SK-N-SH (cell line): ENCODE measurements at regions not wholly inside any gene's neighbourhood (a gene's known extent, or its start where the extent isn't known, plus 50 kb on each side); places are given as distances from the start of the nearest gene placed in this dataset.

Source experiments
- CTCF ChIP-seq: fragments of 200-600 bp; sonication (generic); IDR thresholded peaks from 2 replicates; pipeline ENCODE4 v1.6.1; 2017; ENCODE audit warnings: antibody characterized with exemption, mild to moderate bottlenecking, moderate library complexity
- NFIC ChIP-seq: IDR thresholded peaks from 2 replicates; pipeline ENCODE4 v1.4.0; 2012; ENCODE audit warnings: borderline replicate concordance
- PBX3 ChIP-seq: IDR thresholded peaks from 2 replicates; pipeline ENCODE4; 2012
- SMC3 ChIP-seq: IDR thresholded peaks from 2 replicates; pipeline ENCODE4 v1.6.1; 2012; ENCODE audit warnings: low read depth, low read length, improper control_type of control experiment
- USF2 ChIP-seq: fragments of 150-350 bp; IDR thresholded peaks from 2 replicates; pipeline ENCODE4 v1.6.1; 2017; ENCODE audit warnings: antibody characterized with exemption, low read length, low read depth, borderline replicate concordance

- TF ChIP-seq SMC3 = no peak
- no peak for TF ChIP-seq NFIC
- no peak for TF ChIP-seq CTCF
- no peak for TF ChIP-seq PBX3
- no peak for TF ChIP-seq USF2
Observed at GRCh38 chr6:137426007-137426689, 68.0 kb downstream of the OLIG3 start.
